ENCODE measurements at regions not wholly inside any gene's neighbourhood (a gene's known extent, or its start where the extent isn't known, plus 50 kb on each side); places are given as distances from the start of the nearest gene placed in this dataset.

GRCh38 chr6:142569676-142570075 is 267.9 kb downstream of the ADGRG6 start:
- Histone ChIP-seq H3K27me3 (no peaks in the 10 kb centered on the region), H3K4me3 (ENCODE audit: low read depth in 1 of 2, low read length in 1 of 2) (no peak overlapping the region), H3K36me3 (no peaks in the 10 kb centered on the region), H3K4me1 (ENCODE audit: control insufficient read depth in 1 of 2, insufficient read depth in 1 of 2, low read depth in 1 of 2, low read length in 1 of 2) (no peaks in the 10 kb centered on the region), H3K9me3 (no peaks in the 10 kb centered on the region), H3K27ac (no peak overlapping the region)
- TF ChIP-seq, protein P1, sequence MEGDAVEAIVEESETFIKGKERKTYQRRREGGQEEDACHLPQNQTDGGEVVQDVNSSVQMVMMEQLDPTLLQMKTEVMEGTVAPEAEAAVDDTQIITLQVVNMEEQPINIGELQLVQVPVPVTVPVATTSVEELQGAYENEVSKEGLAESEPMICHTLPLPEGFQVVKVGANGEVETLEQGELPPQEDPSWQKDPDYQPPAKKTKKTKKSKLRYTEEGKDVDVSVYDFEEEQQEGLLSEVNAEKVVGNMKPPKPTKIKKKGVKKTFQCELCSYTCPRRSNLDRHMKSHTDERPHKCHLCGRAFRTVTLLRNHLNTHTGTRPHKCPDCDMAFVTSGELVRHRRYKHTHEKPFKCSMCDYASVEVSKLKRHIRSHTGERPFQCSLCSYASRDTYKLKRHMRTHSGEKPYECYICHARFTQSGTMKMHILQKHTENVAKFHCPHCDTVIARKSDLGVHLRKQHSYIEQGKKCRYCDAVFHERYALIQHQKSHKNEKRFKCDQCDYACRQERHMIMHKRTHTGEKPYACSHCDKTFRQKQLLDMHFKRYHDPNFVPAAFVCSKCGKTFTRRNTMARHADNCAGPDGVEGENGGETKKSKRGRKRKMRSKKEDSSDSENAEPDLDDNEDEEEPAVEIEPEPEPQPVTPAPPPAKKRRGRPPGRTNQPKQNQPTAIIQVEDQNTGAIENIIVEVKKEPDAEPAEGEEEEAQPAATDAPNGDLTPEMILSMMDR (IDR thresholded peaks at IDR 0.05): no peak

DNA sequence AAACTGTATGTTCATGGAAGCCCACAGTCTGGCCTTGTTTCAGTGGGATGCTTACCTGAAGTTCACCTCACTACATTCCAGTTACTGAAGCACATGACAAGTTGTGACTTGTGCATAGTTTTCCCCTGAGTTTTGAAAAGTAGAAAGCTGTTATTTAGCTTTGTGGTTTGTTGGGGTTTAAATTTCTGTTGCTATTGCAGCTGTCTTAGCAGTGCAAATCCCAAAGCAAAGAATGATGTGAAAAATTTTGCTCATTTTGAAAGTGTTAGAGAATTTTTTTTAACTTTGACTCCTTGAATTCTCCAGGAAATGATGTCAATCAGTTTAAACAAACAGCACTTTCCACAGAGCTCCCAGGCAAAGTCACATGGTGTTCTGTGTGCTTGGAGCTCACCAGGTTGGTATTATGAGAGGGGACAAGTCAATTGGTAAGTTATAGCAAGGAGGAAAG is 268.4 kb downstream of the ADGRG6 start:
- Histone ChIP-seq H3K36me3 (no peaks in the 10 kb centered on the region), H3K27ac (no peak overlapping the region), H3K4me1 (ENCODE audit: control insufficient read depth in 1 of 2, insufficient read depth in 1 of 2, low read depth in 1 of 2, low read length in 1 of 2) (no peaks in the 10 kb centered on the region), H3K9me3 (no peaks in the 10 kb centered on the region), H3K27me3 (no peaks in the 10 kb centered on the region), H3K4me3 (ENCODE audit: low read depth in 1 of 2, low read length in 1 of 2) (no peak overlapping the region)
- TF ChIP-seq, protein P1 (IDR thresholded peaks at IDR 0.05): no peak

DNA sequence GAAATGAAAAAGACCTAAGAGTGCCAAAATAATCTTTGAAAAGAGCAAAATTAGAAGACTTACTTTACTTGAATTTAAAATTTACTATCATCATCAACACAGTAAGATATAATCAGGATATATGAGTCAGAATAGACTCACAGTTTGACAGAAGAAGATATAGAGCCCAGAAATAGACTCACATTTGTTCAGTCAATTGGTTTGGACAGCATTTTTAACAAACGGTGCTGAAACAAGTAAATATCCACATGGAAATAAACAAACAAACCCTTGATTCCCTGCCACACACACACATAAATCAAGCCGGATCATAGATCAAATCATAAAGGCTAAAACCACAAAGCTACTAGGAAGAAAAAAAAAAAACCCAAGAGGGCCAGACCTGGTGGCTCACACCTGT is 291.1 kb downstream of the ADGRG6 start:
- H3K4me1 ChIP-seq (ENCODE audit: control insufficient read depth in 1 of 2, insufficient read depth in 1 of 2, low read depth in 1 of 2, low read length in 1 of 2): no peaks in the 10 kb centered on the region
- no peak overlapping the region for H3K4me3 ChIP-seq (ENCODE audit: low read depth in 1 of 2, low read length in 1 of 2)
- TF ChIP-seq, protein P1 (IDR thresholded peaks at IDR 0.05): no peak
- no peaks in the 10 kb centered on the region for H3K27me3 ChIP-seq
- H3K36me3 ChIP-seq: no peaks in the 10 kb centered on the region
- H3K27ac ChIP-seq: no peak overlapping the region
- H3K9me3 ChIP-seq: no peaks in the 10 kb centered on the region

DNA sequence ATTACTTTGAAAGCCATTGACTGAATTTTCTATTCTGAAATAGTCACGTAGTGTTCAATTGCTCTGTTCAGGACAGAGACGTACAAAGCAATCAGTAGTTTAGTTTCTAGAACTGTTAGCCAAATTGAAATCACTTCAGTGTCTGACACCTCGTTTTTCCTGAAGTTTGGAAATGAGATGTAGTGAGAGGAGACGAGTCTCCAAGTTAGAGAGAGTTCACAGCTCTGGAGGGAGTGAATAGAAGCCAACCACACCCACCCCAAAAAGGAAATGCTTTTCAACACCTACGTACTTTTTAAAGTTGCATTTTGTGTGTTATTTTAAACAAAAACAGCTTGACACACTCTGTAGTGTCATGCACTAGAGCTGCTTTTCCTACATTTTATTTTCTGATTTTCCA is 296.0 kb downstream of the ADGRG6 start:
- H3K36me3 ChIP-seq: no peaks in the 10 kb centered on the region
- H3K27ac ChIP-seq: no peak overlapping the region
- no peak overlapping the region for H3K4me3 ChIP-seq (ENCODE audit: low read depth in 1 of 2, low read length in 1 of 2)
- TF ChIP-seq, protein P1 (IDR thresholded peaks at IDR 0.05): no peak
- no peaks in the 10 kb centered on the region for H3K9me3 ChIP-seq
- H3K4me1 ChIP-seq (ENCODE audit: control insufficient read depth in 1 of 2, insufficient read depth in 1 of 2, low read depth in 1 of 2, low read length in 1 of 2): no peaks in the 10 kb centered on the region
- no peaks in the 10 kb centered on the region for H3K27me3 ChIP-seq

DNA sequence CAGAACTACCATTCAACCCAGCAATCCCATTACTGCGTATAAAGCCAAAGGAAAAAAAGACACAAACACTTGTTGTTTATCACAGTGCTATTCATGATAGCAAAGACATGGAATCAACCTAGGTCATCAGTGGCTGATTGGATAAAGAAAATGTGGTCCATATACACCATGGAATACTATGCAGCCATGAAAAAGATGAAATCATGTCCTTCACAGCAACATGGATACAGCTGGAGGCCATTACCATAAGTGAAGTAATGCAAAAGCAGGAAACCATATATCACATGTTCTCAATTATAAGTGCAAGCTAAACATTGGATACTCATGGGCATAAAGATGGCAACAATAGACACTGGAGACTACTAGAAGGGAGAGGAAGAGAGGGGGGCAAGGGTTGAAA is 299.6 kb downstream of the ADGRG6 start:
- no peak overlapping the region for H3K27ac ChIP-seq

More for the DNA sequence above, 299.6 kb downstream of the ADGRG6 start:
- Histone ChIP-seq H3K4me1 (ENCODE audit: control insufficient read depth in 1 of 2, insufficient read depth in 1 of 2, low read depth in 1 of 2, low read length in 1 of 2) (no peaks in the 10 kb centered on the region), H3K4me3 (ENCODE audit: low read depth in 1 of 2, low read length in 1 of 2) (no peak overlapping the region), H3K9me3 (no peaks in the 10 kb centered on the region), H3K27me3 (no peaks in the 10 kb centered on the region), H3K36me3 (no peaks in the 10 kb centered on the region)
- TF ChIP-seq, protein P1 (IDR thresholded peaks at IDR 0.05): no peak
